Endothelial cell (in vitro differentiated cells): ENCODE measurements at regions not wholly inside any gene's neighbourhood (a gene's known extent, or its start where the extent isn't known, plus 50 kb on each side); places are given as distances from the start of the nearest gene placed in this dataset.

Experiments used
- DNase-seq: peaks from one replicate; pipeline ENCODE4 v3.0.0; 2021; ENCODE audit warnings: low spot score
- H3K27ac Mint-ChIP-seq: one replicate; pipeline ENCODE4 v1.8.0; 2021; ENCODE audit warnings: mixed read lengths, inconsistent platforms; ENCODE audit not compliant: unreplicated experiment
- H3K27me3 Mint-ChIP-seq: one replicate; pipeline ENCODE4 v1.8.0; 2021; ENCODE audit warnings: mild to moderate bottlenecking, moderate library complexity, mixed read lengths, inconsistent platforms; ENCODE audit not compliant: unreplicated experiment
- H3K36me3 Mint-ChIP-seq: one replicate; pipeline ENCODE4 v1.8.0; 2021; ENCODE audit warnings: mild to moderate bottlenecking, low read depth, mixed read lengths, inconsistent platforms; ENCODE audit not compliant: unreplicated experiment
- H3K4me1 Mint-ChIP-seq: one replicate; pipeline ENCODE4 v1.8.0; 2021; ENCODE audit warnings: mild to moderate bottlenecking, mixed read lengths, inconsistent platforms; ENCODE audit not compliant: unreplicated experiment
- H3K4me3 Mint-ChIP-seq: one replicate; pipeline ENCODE4 v1.8.0; 2021; ENCODE audit warnings: mild to moderate bottlenecking, mixed read lengths, inconsistent platforms; ENCODE audit not compliant: unreplicated experiment
- H3K9me3 Mint-ChIP-seq: one replicate; pipeline ENCODE4 v1.8.0; 2021; ENCODE audit warnings: mixed read lengths, inconsistent platforms; ENCODE audit not compliant: unreplicated experiment
- TF ChIP-seq, protein P1 (sequence below): fragments of 200-600 bp; sonication (generic); IDR thresholded peaks from one replicate; pipeline ENCODE4 v1.5.0; 2021; ENCODE audit warnings: antibody characterized with exemption; ENCODE audit not compliant: unreplicated experiment

GRCh38 chr4:117466388-117466787 is 381.0 kb upstream of the TRAM1L1 start:
- no peaks in the 10 kb centered on the region for H3K4me1 Mint-ChIP-seq
- no peaks in the 10 kb centered on the region for H3K27me3 Mint-ChIP-seq
- no peak overlapping the region for H3K27ac Mint-ChIP-seq

DNA sequence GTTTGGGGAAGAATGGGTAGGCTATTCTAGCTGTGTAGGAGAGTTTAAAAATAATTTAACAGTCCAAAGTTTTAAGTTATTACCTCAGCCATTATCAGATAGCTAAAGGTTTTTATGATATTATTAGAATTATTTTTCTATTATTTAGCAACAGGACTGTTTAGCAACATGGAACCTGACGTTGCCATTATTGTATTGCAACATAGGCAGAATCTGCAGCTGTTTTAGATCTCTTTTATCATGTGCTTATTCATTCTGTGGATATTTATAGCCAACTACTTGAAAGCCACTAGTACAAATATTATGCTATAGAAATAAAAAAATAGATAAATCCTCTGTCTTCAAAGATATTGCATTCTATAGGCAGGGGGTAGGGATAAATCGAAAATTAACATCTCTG is 382.0 kb upstream of the TRAM1L1 start:
- H3K4me3 Mint-ChIP-seq, result no peak overlapping the region
- H3K27ac Mint-ChIP-seq, result no peak overlapping the region
- no peaks in the 10 kb centered on the region for H3K27me3 Mint-ChIP-seq
- H3K9me3 Mint-ChIP-seq, result no peaks in the 10 kb centered on the region
- TF ChIP-seq, protein P1, sequence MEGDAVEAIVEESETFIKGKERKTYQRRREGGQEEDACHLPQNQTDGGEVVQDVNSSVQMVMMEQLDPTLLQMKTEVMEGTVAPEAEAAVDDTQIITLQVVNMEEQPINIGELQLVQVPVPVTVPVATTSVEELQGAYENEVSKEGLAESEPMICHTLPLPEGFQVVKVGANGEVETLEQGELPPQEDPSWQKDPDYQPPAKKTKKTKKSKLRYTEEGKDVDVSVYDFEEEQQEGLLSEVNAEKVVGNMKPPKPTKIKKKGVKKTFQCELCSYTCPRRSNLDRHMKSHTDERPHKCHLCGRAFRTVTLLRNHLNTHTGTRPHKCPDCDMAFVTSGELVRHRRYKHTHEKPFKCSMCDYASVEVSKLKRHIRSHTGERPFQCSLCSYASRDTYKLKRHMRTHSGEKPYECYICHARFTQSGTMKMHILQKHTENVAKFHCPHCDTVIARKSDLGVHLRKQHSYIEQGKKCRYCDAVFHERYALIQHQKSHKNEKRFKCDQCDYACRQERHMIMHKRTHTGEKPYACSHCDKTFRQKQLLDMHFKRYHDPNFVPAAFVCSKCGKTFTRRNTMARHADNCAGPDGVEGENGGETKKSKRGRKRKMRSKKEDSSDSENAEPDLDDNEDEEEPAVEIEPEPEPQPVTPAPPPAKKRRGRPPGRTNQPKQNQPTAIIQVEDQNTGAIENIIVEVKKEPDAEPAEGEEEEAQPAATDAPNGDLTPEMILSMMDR, result no peak
- no peaks in the 10 kb centered on the region for H3K36me3 Mint-ChIP-seq
- no peaks in the 10 kb centered on the region for H3K4me1 Mint-ChIP-seq
- DNase-seq, result no peak

More at GRCh38 chr4:117466388-117466787, 381.0 kb upstream of the TRAM1L1 start:
- Mint-ChIP-seq H3K4me3 (no peak overlapping the region), H3K36me3 (no peaks in the 10 kb centered on the region), H3K9me3 (no peaks in the 10 kb centered on the region)
- DNase-seq, result no peak
- TF ChIP-seq, protein P1, result no peak

DNA sequence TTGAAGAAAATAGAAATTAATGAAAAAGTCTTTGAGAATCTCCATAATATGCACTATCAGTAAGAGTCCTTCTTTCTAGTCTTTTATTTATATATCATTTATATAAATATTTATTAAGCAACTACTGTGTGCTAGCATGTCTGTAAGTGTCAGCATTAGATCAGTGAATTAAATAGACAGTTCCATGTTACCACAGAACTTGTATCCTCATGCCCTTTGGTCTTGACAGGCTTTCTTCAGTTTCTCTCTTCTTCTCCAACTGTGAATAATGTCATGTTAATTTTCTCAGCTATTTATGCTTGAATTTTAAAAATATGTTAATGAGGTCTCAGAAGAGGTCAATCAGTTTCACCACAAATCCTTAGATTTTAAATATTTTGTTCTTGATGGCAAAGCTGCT is 389.6 kb upstream of the TRAM1L1 start:
- DNase-seq, result no peak
- Mint-ChIP-seq H3K36me3 (no peaks in the 10 kb centered on the region), H3K4me1 (no peaks in the 10 kb centered on the region), H3K27me3 (no peaks in the 10 kb centered on the region), H3K27ac (no peak overlapping the region), H3K4me3 (no peak overlapping the region), H3K9me3 (no peaks in the 10 kb centered on the region)
- TF ChIP-seq, protein P1, result no peak

- Mint-ChIP-seq H3K4me1 (no peaks in the 10 kb centered on the region), H3K27me3 (no peaks in the 10 kb centered on the region), H3K36me3 (no peaks in the 10 kb centered on the region), H3K4me3 (no peak overlapping the region), H3K27ac (no peak overlapping the region), H3K9me3 (no peaks in the 10 kb centered on the region)
- no peak for DNase-seq
- TF ChIP-seq, protein P1, result no peak
Measured at GRCh38 chr4:117477925-117478324, 392.5 kb upstream of the TRAM1L1 start.

- no peak for DNase-seq
- no peak overlapping the region for H3K4me3 Mint-ChIP-seq
- H3K27ac Mint-ChIP-seq, result no peak overlapping the region
- no peaks in the 10 kb centered on the region for H3K27me3 Mint-ChIP-seq
- H3K36me3 Mint-ChIP-seq, result no peaks in the 10 kb centered on the region
- H3K9me3 Mint-ChIP-seq, result no peaks in the 10 kb centered on the region
- H3K4me1 Mint-ChIP-seq, result no peaks in the 10 kb centered on the region
- TF ChIP-seq, protein P1, result no peak
Measured at GRCh38 chr4:117478702-117479101, 393.3 kb upstream of the TRAM1L1 start.
